GM12892 (cell line): ENCODE measurements at regions not wholly inside any gene's neighbourhood (a gene's known extent, or its start where the extent isn't known, plus 50 kb on each side); places are given as distances from the start of the nearest gene placed in this dataset.

ENCODE experiments used
- POLR2A ChIP-seq: IDR thresholded peaks from 2 replicates; pipeline ENCODE4 v1.6.1; 2011; ENCODE audit warnings: low read depth, low read length, control low read depth
- POLR2AphosphoS5 ChIP-seq: IDR thresholded peaks from 2 replicates; pipeline ENCODE4 v1.6.1; 2011; ENCODE audit warnings: low read depth, low read length, control low read depth
- TAF1 ChIP-seq: IDR thresholded peaks from 2 replicates; pipeline ENCODE4 v1.6.1; 2011; ENCODE audit warnings: low read depth, mild to moderate bottlenecking, control low read depth, low read length, borderline replicate concordance

- TF ChIP-seq POLR2AphosphoS5 (no peak), POLR2A (no peak), TAF1 (no peak)
These were observed 1061.9 kb upstream of the CDH18 start for GRCh38 chr5:21049901-21050300.
